CD4-positive, CD25-positive, alpha-beta regulatory T cell (primary cell): ENCODE measurements at regions not wholly inside any gene's neighbourhood (a gene's known extent, or its start where the extent isn't known, plus 50 kb on each side); places are given as distances from the start of the nearest gene placed in this dataset.

ENCODE experiments used
- ATAC-seq, 2 donors: fragments of 150-1000 bp; cut with Tn5 transposase; one replicate each; pipeline ENCODE4 v1.10.0; 2021; ENCODE audit warnings: low read depth in 2 of 2, moderate number of reproducible peaks in 2 of 2, moderate library complexity in 1 of 2
- DNase-seq, 3 donors: peaks; one replicate each; pipeline versions ENCODE4 v3.0.0 to v3.0.0-alpha.2; 2012 to 2022; ENCODE audit warnings: mixed read lengths in 1 of 3
- H3K27ac ChIP-seq: one replicate; pipeline ENCODE4 v1.7.0; 2013; ENCODE audit warnings: mild to moderate bottlenecking, low read length; ENCODE audit not compliant: insufficient read depth, poor library complexity, severe bottlenecking
- H3K27me3 ChIP-seq: one replicate; pipeline ENCODE4 v1.7.0; 2013; ENCODE audit warnings: low read length; ENCODE audit not compliant: control insufficient read depth, insufficient read depth
- H3K36me3 ChIP-seq: one replicate; pipeline ENCODE4 v1.7.0; 2013; ENCODE audit warnings: mild to moderate bottlenecking, low read length, moderate library complexity; ENCODE audit not compliant: control insufficient read depth, insufficient read depth
- H3K4me1 ChIP-seq: 2 replicates; pipeline ENCODE4 v1.7.0; 2013; ENCODE audit warnings: mild to moderate bottlenecking, low read length; ENCODE audit not compliant: insufficient read depth, control insufficient read depth, poor library complexity, severe bottlenecking
- H3K4me3 ChIP-seq: one replicate; pipeline ENCODE4 v1.7.0; 2013; ENCODE audit warnings: low read depth, mild to moderate bottlenecking, low read length, moderate library complexity
- H3K9me3 ChIP-seq, 2 experiments: 1 replicate in 1 of 2; 2 replicates in 1 of 2; pipeline ENCODE4 v1.7.0; 2013; ENCODE audit warnings: low read length in 2 of 2, mild to moderate bottlenecking in 1 of 2, moderate library complexity in 1 of 2; ENCODE audit not compliant: control insufficient read depth in 2 of 2
- H3K27ac Mint-ChIP-seq, 3 donors: one replicate each; pipeline ENCODE4 v1.8.0; 2020 to 2022; ENCODE audit warnings: mild to moderate bottlenecking in 3 of 3, mixed read lengths in 3 of 3, moderate library complexity in 2 of 3
- H3K27me3 Mint-ChIP-seq: one replicate; pipeline ENCODE4 v1.8.0; 2022; ENCODE audit warnings: mild to moderate bottlenecking, mixed read lengths
- H3K36me3 Mint-ChIP-seq: one replicate; pipeline ENCODE4 v1.8.0; 2020; ENCODE audit warnings: mixed read lengths
- H3K4me1 Mint-ChIP-seq, 4 donors: one replicate each; pipeline ENCODE4 v1.8.0; 2020 to 2022; ENCODE audit warnings: mixed read lengths in 4 of 4, mild to moderate bottlenecking in 1 of 4
- H3K4me3 Mint-ChIP-seq, 4 donors: one replicate each; pipeline ENCODE4 v1.8.0; 2020 to 2022; ENCODE audit warnings: mild to moderate bottlenecking in 4 of 4, mixed read lengths in 4 of 4, moderate library complexity in 3 of 4
- H3K9me3 Mint-ChIP-seq, 7 donors: one replicate each; pipeline ENCODE4 v1.8.0; 2020 to 2022; ENCODE audit warnings: mixed read lengths in 7 of 7, mild to moderate bottlenecking in 3 of 7, moderate library complexity in 2 of 7

DNA sequence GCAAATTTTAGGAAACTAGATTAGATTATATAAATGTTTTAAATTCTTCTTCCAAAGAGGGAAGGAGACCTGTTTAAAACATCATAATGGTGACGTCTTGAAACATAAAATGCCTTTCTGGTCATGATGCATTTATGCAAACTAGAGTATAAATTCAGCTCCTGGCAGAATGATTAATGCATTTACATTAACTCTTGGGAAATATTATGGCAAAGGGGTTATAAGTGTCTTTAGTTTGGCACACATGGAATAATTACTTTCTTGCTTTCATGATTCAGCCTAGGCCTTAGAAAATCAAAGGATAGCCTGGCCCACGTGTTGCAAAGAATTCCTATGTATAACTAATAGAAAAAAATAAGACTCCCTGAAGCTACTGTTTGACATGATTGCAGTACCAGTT, 639.2 kb downstream of the RFPL4B start:
- no peaks in the 10 kb centered on the region for H3K4me1 Mint-ChIP-seq
- no peak overlapping the region for H3K27ac Mint-ChIP-seq
- DNase-seq: no peak
- no peaks in the 10 kb centered on the region for H3K36me3 Mint-ChIP-seq
- H3K27me3 Mint-ChIP-seq: no peaks in the 10 kb centered on the region
- H3K4me3 Mint-ChIP-seq: no peak overlapping the region
- Histone ChIP-seq H3K9me3 (no peaks in the 10 kb centered on the region), H3K36me3 (no peaks in the 10 kb centered on the region), H3K27me3 (no peaks in the 10 kb centered on the region), H3K4me1 (no peaks in the 10 kb centered on the region), H3K4me3 (no peak overlapping the region), H3K27ac (no peak overlapping the region)
- H3K9me3 Mint-ChIP-seq: peaks cover 0 to 11% (median 4%) of the 10 kb centered on the region in 7 donors
- no peak for ATAC-seq

DNA sequence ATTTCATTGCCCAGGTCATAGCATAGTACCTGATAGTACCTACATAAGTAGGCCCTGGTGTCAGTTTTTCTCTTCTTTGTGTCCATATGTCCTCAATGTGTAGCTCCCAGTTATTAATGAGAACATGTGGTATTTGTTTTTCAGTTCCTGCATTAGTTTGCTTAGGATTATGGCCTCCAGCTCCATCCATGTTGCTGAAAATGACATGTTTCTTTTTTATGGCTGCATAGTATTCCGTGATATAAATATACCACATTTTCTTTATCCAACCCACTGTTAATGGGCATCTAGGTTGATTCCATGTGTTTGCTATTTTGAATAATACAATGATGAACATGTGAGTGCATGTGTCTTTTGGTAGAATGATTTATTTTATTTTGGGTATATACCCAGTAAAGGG, 641.6 kb downstream of the RFPL4B start:
- Histone ChIP-seq H3K27me3 (no peaks in the 10 kb centered on the region), H3K4me3 (no peak overlapping the region), H3K36me3 (no peaks in the 10 kb centered on the region), H3K4me1 (no peaks in the 10 kb centered on the region), H3K27ac (no peak overlapping the region), H3K9me3 (no peaks in the 10 kb centered on the region)
- ATAC-seq: no peak
- DNase-seq: no peak
- Mint-ChIP-seq H3K4me1 (no peaks in the 10 kb centered on the region), H3K36me3 (no peaks in the 10 kb centered on the region), H3K27me3 (no peaks in the 10 kb centered on the region), H3K9me3 (peaks cover 0 to 11% (median 4%) of the 10 kb centered on the region in 7 donors), H3K4me3 (no peak overlapping the region), H3K27ac (no peak overlapping the region)

DNA sequence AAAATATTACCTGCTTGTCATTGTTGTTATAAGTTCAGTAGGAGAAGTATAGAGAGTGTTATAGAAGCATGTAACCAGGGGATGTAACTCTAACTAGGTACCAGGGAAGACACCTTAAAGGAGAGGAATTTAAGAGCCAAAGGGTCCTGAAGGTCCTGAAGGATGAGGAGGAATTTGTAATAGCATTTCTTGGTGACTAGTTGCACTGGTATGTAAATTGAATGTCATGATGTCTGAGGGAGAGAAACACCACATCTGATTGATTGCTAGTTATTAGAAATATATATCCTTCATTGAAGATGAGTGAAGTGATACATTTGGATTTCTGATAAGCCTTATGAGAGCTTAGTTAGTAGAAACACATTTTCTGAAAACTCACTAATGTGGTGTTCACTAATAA, 643.8 kb downstream of the RFPL4B start:
- no peak overlapping the region for H3K27ac ChIP-seq
- H3K27me3 ChIP-seq: no peaks in the 10 kb centered on the region
- ATAC-seq: no peak
- Mint-ChIP-seq H3K27ac (no peak overlapping the region), H3K9me3 (peaks cover 0 to 11% (median 5%) of the 10 kb centered on the region in 7 donors), H3K27me3 (no peaks in the 10 kb centered on the region), H3K4me3 (no peak overlapping the region), H3K36me3 (no peaks in the 10 kb centered on the region), H3K4me1 (no peaks in the 10 kb centered on the region)
- no peaks in the 10 kb centered on the region for H3K9me3 ChIP-seq
- H3K4me3 ChIP-seq: no peak overlapping the region
- DNase-seq: no peak
- H3K36me3 ChIP-seq: no peaks in the 10 kb centered on the region
- no peaks in the 10 kb centered on the region for H3K4me1 ChIP-seq

DNA sequence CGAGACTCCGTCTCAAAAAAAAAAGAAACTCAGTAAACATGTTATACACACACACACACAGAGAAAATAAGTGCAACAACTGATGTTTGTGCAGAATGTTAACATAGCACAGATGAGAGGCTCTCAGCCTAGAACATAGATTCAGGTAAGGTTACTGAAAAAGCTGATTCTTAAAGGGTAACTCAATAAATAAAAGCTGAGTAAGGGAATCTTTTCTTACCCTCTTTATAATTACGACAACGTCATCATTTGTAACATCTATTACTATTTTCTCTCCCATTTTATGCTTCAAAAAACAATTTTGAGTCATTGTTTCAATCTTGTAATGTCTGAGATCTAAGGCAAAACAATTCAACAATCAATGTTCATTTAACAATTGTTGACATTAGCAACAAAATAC, 644.8 kb downstream of the RFPL4B start:
- peaks cover 0 to 11% (median 5%) of the 10 kb centered on the region in 7 donors for H3K9me3 Mint-ChIP-seq

DNA sequence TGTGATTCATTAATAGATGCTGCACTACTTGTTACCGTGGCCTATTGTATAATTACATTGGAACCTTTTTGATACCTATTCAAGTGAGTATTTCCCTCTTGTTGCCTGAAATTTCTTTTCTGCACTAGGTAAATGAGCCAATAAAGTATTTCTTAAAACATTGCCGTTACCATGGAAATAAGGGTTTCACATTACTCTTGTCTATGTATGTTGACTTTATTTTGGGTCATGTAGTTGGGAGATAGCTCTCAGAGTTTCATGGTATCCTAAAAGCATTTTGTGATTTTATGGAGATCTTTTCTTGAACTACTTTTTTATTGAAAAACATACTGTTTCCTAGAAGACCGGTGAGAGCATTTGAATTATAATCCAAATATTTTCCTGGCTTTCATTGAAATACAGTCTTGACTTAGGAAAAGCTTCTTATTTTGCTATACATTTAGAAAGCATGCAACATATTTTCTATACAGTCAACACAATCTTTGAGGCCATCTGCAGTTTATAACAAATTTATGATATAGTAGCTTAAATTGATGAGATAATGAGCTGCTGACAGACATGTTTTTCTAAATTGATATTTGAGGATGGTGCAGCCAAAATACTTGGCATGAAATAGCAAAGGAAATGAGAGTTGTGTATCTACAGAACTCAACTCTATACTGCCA, 650.4 kb downstream of the RFPL4B start:
- H3K27me3 ChIP-seq: no peaks in the 10 kb centered on the region
- H3K4me3 ChIP-seq: no peak overlapping the region
- no peaks in the 10 kb centered on the region for H3K4me1 ChIP-seq
- ATAC-seq (no peak), DNase-seq (no peak)
- no peak overlapping the region for H3K27ac ChIP-seq
- H3K4me3 Mint-ChIP-seq: no peak overlapping the region
- no peak overlapping the region for H3K27ac Mint-ChIP-seq
- no peaks in the 10 kb centered on the region for H3K9me3 ChIP-seq
- peaks cover 0 to 4% (median 0%) of the 10 kb centered on the region in 7 donors for H3K9me3 Mint-ChIP-seq
- H3K4me1 Mint-ChIP-seq: no peaks in the 10 kb centered on the region
- H3K27me3 Mint-ChIP-seq: no peaks in the 10 kb centered on the region
- no peaks in the 10 kb centered on the region for H3K36me3 Mint-ChIP-seq
- H3K36me3 ChIP-seq: no peaks in the 10 kb centered on the region

More for the DNA sequence above, 644.8 kb downstream of the RFPL4B start:
- ATAC-seq: no peak
- Mint-ChIP-seq H3K27ac (no peak overlapping the region), H3K27me3 (no peaks in the 10 kb centered on the region), H3K4me3 (no peak overlapping the region), H3K4me1 (no peaks in the 10 kb centered on the region), H3K36me3 (no peaks in the 10 kb centered on the region)
- Histone ChIP-seq H3K36me3 (no peaks in the 10 kb centered on the region), H3K4me1 (no peaks in the 10 kb centered on the region), H3K27me3 (no peaks in the 10 kb centered on the region), H3K27ac (no peak overlapping the region), H3K4me3 (no peak overlapping the region), H3K9me3 (no peaks in the 10 kb centered on the region)
- no peak for DNase-seq

DNA sequence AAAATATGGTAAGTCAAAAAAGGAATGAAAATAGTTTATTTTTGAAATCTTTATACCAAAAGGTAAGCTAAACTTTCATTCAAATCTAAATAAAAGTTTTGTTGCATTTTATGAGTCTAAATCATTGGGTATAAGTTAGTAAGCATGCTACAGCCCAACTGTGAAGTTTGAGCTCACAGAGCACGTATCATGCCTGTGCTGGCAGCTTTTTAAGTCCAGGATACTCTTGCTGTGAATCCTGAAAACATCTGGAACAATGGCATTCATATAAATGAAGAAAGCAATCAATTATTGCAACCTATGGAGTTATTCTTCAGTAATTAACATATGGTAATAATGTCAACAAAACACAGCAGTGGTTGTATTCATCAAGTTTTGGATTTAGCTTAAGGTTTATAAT, 656.9 kb downstream of the RFPL4B start:
- Histone ChIP-seq H3K27ac (no peak overlapping the region), H3K27me3 (no peaks in the 10 kb centered on the region), H3K9me3 (no peaks in the 10 kb centered on the region), H3K36me3 (no peaks in the 10 kb centered on the region), H3K4me1 (no peaks in the 10 kb centered on the region), H3K4me3 (no peak overlapping the region)
- Mint-ChIP-seq H3K27ac (no peak overlapping the region), H3K9me3 (peaks cover 0 to 13% (median 0%) of the 10 kb centered on the region in 7 donors), H3K36me3 (no peaks in the 10 kb centered on the region), H3K4me1 (no peaks in the 10 kb centered on the region), H3K4me3 (no peak overlapping the region), H3K27me3 (no peaks in the 10 kb centered on the region)
- ATAC-seq (no peak), DNase-seq (no peak)

DNA sequence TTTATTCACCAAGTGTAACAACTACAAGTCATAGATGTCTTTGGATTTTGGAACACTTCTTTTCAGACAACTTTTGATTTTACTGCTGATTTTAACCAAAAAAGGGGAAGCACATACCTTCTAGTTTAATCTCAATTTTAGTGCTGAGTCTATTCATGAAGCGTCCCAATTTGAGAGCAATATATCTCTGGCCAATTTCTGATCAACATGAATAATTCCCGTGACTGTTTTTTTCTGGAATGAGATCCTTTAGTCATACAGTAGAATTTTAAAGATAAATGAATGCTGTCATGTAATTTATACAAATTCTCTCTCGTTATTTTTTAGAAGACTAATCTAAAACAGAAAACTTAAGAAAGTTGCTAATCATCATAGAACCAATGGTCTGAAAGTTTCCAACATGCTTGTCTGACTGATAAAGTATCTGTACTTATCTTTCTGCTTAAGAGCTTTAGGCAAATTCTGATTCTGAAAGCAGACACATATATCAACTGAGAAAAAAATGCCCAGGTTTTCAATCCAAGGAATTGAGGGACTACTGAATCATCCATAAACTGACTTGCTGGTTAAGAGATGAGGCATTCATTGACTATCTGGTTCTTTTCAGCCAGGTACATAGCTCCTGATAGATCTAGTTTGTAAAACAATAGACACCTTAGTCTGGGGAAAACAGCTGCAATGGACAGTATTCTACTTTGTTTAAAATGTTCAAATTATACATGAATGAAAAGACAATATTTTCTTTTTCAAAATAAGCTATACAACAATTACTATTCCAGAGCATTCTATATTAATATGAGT, 657.5 kb downstream of the RFPL4B start:
- Histone ChIP-seq H3K27me3 (no peaks in the 10 kb centered on the region), H3K9me3 (no peaks in the 10 kb centered on the region), H3K4me1 (no peaks in the 10 kb centered on the region), H3K4me3 (no peak overlapping the region), H3K27ac (no peak overlapping the region), H3K36me3 (no peaks in the 10 kb centered on the region)
- Mint-ChIP-seq H3K36me3 (no peaks in the 10 kb centered on the region), H3K27ac (no peak overlapping the region), H3K4me1 (no peaks in the 10 kb centered on the region), H3K27me3 (no peaks in the 10 kb centered on the region), H3K4me3 (no peak overlapping the region), H3K9me3 (peaks cover 0 to 13% (median 0%) of the 10 kb centered on the region in 7 donors)
- no peak for DNase-seq
- no peak for ATAC-seq

DNA sequence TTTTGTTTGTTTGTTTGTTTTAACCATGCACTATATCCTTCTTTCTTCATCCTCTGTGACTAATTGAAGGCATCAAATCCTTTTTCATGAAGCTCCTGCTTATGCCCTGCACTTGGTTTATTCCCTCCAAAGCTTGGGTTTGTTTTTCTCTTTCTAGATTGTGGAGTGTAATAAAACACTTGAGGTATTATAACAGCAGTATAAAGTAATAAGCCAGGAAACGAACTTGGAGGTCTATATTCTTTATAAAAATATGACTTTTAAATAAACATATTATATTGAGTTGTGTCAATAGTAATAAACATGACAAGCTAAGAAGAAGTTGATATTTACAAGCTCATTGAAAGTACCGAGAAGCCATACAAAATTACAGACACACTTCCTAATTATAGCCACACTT, 659.4 kb downstream of the RFPL4B start:
- Histone ChIP-seq H3K4me3 (no peak overlapping the region), H3K4me1 (no peaks in the 10 kb centered on the region), H3K27me3 (no peaks in the 10 kb centered on the region), H3K27ac (no peak overlapping the region), H3K9me3 (no peaks in the 10 kb centered on the region), H3K36me3 (no peaks in the 10 kb centered on the region)
- no peaks in the 10 kb centered on the region for H3K4me1 Mint-ChIP-seq
- H3K27ac Mint-ChIP-seq: no peak overlapping the region
- no peak for ATAC-seq
- no peaks in the 10 kb centered on the region for H3K36me3 Mint-ChIP-seq
- H3K9me3 Mint-ChIP-seq: peaks cover 0 to 10% (median 0%) of the 10 kb centered on the region in 7 donors
- DNase-seq: no peak
- no peak overlapping the region for H3K4me3 Mint-ChIP-seq
- H3K27me3 Mint-ChIP-seq: no peaks in the 10 kb centered on the region
